ENCODE measurements at regions not wholly inside any gene's neighbourhood (a gene's known extent, or its start where the extent isn't known, plus 50 kb on each side); places are given as distances from the start of the nearest gene placed in this dataset.
"Not testable (repeated sequence)": the region's sequence is repeated elsewhere in the genome, so short reads cannot be mapped to it uniquely, and the experiment has no call there.

GRCh38 chr2:66169076-66169475, 265.8 kb upstream of the MEIS1 start:
- DNase-seq, result no peak

GRCh38 chr2:66164470-66164869, 270.5 kb upstream of the MEIS1 start:
- no peak for DNase-seq

GRCh38 chr2:66156171-66156570, 278.8 kb upstream of the MEIS1 start:
- DNase-seq, result no peak

DNA sequence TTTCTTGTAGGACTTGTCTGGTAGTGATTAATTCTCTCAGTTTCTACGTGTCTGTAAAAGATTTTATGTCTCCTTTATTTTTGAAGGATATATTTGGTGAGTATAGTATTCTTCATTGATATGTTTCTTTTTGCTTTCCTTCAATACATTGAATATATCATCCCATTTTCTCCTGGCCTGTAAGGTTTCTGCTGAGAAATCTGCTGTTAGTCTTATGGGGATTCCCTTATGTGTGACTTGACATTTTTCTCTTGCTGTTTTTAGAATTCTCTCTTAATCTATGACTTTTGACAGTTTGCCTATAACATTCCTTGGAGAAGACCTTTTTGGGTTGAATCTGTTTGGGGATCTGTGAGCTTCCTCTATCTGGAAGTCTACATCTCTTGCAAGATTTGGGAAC, 281.0 kb upstream of the MEIS1 start:
- no peak for DNase-seq

DNA sequence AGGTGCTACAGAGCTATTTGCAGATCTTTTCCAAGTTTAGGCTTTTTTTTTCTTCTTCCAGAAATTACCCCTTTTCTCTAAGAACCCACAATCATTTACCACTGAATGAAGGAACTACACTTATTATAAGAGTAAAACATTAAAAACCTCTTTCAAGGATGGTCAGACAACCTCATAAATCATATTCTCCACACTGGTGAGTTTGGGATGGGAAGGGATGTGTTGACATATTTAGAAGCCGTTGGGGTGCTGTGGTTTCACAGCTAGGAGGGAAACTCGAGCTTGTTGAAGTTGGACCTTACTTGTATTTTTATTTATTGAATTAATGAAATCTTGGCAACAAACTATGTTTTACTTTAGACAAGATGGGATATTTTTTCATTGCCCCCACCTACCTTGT, 289.4 kb upstream of the MEIS1 start:
- DNase-seq, result no peak

DNA sequence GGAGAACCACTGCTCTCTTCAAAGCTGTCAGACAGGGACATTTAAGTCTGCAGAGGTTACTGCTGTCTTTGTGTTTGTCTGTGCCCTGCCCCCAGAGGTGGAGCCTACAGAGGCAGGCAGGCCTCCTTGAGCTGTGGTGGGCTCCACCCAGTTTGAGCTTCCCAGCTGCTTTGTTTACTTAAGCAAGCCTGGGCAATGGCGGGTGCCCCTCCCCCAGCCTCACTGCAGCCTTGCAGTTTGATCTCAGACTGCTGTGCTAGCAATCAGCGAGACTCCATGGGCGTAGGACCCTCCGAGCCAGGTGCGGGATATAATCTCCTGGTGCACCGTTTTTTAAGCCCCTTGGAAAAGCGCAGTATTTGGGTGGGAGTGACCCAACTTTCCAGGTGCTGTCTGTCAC, 290.6 kb upstream of the MEIS1 start:
- DNase-seq, result not testable (repeated sequence)

- no peak for DNase-seq
These were observed 297.3 kb upstream of the MEIS1 start for GRCh38 chr2:66137606-66138130.

- no peak for DNase-seq
These were observed 300.7 kb upstream of the MEIS1 start for GRCh38 chr2:66134138-66134701.

DNA sequence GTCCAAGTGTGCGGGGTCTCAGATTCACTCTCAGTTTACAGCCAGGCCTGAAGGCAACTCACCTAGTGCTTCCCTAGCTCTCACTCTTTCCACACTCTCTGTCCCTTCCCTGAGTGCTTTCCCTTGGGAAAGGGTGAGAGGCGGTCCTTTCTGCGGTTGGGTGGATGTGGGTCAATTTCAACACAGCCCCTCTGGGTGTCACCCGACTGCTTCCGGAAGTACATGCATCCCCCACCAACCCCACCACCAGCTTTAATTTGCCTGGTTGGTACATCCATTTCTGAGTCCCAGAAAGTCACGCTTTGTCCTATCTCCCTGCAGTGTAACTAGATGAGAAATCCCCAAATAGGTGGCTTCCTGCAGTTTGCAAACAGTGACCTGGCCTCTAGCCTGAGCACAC, 307.3 kb upstream of the MEIS1 start:
- DNase-seq, result no peak

DNA sequence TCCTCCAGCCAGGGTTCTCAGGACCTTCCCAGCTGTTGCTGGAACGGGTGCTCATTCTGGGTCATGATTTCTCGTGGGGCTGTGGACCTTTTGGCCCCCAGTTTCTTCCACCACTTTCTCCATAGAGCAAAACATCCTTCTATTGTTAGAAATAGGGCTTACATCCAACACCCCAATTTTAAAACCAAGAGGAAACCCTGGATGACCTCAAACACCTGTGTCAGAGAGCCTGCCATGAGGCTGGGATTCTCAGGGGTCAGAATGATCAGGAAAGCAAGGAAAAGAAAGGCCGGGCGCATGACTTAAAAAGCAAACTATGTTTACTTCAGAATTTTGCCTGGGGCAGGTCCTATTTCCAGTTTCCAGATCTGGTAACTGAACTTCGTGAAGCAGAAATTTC, 307.9 kb upstream of the MEIS1 start:
- DNase-seq, result no peak

DNA sequence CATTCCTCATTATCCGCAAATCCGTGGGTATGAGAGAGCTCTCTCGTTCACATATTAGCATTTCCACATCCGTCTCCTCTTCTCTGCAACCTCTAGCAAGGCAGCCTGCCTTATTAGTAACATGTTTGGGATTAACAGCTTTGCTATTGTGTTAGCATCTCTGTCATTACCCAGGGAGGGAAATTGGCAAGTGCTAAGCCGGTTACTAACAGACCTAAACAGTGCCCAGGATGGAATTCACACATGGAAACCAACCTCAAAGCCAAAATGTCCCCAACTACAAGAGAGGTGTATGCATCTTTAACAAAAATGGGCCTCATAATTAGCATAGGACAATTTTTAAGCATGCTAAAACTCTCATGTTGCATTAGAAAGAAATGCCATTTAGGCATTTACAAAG, 309.0 kb upstream of the MEIS1 start:
- no peak for DNase-seq

DNA sequence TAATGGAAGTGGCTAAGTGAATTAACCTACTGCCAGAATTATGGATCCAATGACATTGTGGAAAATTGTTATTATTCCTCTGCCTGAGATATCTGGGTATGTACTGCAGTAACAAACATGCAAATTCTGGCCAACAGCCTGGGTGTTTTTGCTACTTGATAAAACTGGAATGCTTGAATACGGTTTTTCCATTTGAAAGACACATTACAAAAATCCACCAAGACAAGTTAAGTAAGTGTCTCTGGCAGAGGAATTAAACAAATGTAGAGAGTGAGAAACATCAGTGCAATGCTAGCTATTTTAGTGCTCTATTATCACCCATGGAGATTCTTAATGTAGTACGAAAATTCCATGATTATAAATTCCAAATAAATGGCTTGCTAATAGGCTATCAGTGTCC, 312.4 kb upstream of the MEIS1 start:
- no peak for DNase-seq

- no peak for DNase-seq
These were observed 313.0 kb upstream of the MEIS1 start for GRCh38 chr2:66121946-66122345.

GRCh38 chr2:66113988-66114625, 320.8 kb upstream of the MEIS1 start:
- no peak for DNase-seq

DNA sequence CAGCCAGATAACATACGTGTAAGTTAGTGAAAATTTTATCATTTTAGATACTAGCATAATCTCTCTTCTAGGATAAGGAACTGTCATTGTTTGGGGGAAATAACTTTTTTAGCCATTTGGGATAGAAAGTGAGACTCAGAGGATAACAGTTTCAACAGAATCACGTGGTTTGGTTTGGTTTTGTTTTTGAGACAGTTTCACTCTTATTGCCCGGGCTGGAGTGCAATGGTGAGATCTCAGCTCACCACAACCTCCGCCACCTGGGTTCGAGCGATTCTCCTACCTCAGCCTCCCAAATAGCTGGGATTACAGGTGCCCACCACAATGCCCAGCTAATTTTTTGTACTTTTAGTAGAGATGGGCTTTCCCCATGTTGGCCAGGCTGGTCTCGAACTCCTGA, 323.2 kb upstream of the MEIS1 start:
- DNase-seq, result no peak

DNA sequence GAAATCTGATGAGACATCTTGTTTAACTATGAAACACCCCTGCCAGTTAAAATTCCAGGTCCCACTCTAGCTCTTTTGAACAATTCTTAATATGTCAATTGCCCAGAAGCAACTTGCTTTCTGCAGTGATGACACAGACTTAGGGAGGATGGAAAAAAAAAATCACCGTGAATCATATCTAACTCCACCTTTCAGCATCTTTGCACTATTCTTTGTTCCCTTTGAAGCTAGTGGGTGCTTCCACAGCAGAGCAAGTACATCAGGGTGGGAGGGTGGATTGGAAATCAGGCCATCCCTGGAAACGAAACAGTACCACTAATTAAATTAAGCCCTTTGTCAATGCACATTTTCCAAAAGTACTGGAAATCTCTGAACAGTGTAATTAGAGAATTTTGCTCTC, 324.3 kb upstream of the MEIS1 start:
- DNase-seq, result no peak

DNA sequence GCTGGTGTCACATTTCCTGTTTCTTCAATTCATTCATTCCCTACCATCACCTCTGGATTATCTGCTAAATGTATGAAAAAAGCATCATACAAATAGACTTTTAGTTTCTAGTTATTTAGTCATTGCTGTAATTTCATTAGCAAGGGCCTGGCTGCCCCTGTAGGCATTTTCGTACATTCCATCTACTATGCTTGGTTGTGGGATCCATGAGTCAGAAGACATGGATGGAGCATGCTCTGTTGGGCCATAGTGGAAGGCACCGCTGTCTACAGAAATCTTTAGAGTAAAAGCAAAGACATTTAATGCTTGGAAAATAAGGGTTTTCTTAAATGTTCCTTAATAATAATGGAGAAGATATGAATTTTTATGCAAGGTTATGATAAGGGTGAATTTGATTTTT, 324.8 kb upstream of the MEIS1 start:
- DNase-seq, result no peak

- DNase-seq, result no peak
These were observed 325.5 kb upstream of the MEIS1 start for GRCh38 chr2:66109419-66109818.

- DNase-seq, result no peak
These were observed 329.7 kb upstream of the MEIS1 start for GRCh38 chr2:66105066-66105753.

DNA sequence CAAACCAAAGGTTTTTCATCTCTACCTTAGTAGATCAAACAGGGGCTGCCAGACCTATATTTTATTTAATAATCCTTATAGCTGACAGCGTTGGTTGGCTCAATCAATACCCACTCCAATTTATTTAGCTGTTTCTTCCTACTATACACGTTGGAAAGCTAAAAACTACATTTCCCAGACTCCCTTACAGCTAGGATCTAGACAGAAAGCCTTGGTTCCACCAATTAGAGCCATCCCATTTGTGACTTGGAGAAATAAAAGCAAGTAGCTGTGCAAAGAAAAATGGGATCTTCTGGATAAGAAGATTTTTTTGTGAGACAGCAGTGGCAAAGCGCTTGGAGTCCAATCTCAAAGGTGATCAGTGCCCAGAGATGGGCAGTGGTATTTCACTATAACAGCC, 331.3 kb upstream of the MEIS1 start:
- no peak for DNase-seq

- DNase-seq, result no peak
These were observed 333.7 kb upstream of the MEIS1 start for GRCh38 chr2:66101206-66101605.

GRCh38 chr2:66095820-66096345, 339.0 kb upstream of the MEIS1 start:
- DNase-seq, result no peak

- not testable (repeated sequence) for DNase-seq
These were observed 340.2 kb upstream of the MEIS1 start for GRCh38 chr2:66094689-66095088.

- no peak for DNase-seq
These were observed 341.6 kb upstream of the MEIS1 start for GRCh38 chr2:66093371-66093770.
